Adipose tissue (tissue), 3 donors: ENCODE measurements at regions not wholly inside any gene's neighbourhood (a gene's known extent, or its start where the extent isn't known, plus 50 kb on each side); places are given as distances from the start of the nearest gene placed in this dataset.
"Not testable (repeated sequence)": the region's sequence is repeated elsewhere in the genome, so short reads cannot be mapped to it uniquely, and the experiment has no call there.

Experiments
- H3K27ac ChIP-seq: one replicate; pipeline ENCODE4 v1.5.1; 2013; ENCODE audit warnings: low read depth, low read length
- whole genome bisulfite sequencing, 3 donors: extraction: QIAGEN DNeasy Blood & Tissue Kit; methylation state at CpG; one replicate each; pipeline ENCODE4 v1.1.7; 2013; 5-methylcytosine and 5-hydroxymethylcytosine counted together
- donor health status: healthy with polysubstance abuse.
- donor health status: Bipolar disorder and iron deficiency.
- donor health status: healthy.

- WGBS, 3 donors: 80 to 90% (median 85%) methylated on average over 7 of the region's 7 CpGs
Observed at GRCh38 chr2:216934151-216934550, 74.3 kb upstream of the TNP1 start.

GRCh38 chr2:216932863-216933548 lies 73.1 kb upstream of the TNP1 start:
- 79 to 91% (median 80%) methylated on average over 12 of the region's 12 CpGs for WGBS, 3 donors
- H3K27ac ChIP-seq: no peak overlapping the region

More at GRCh38 chr2:216934151-216934550, 74.3 kb upstream of the TNP1 start:
- no peak overlapping the region for H3K27ac ChIP-seq

GRCh38 chr2:216932113-216932862 lies 72.4 kb upstream of the TNP1 start:
- WGBS, 3 donors: 92 to 95% (median 94%) methylated on average over 2 of the region's 2 CpGs
- no peak overlapping the region for H3K27ac ChIP-seq

- 90 to 97% (median 92%) methylated on average over 2 of the region's 2 CpGs for WGBS, 3 donors
- no peak overlapping the region for H3K27ac ChIP-seq
Observed at GRCh38 chr2:216930716-216931115, 70.9 kb upstream of the TNP1 start.

GRCh38 chr2:216929338-216929737 lies 69.5 kb upstream of the TNP1 start:
- 76 to 91% (median 86%) methylated on average over 4 of the region's 4 CpGs for WGBS, 3 donors
- H3K27ac ChIP-seq: not testable (repeated sequence)

- H3K27ac ChIP-seq: no peak overlapping the region
- WGBS, 3 donors: 49 to 67% (median 53%) methylated on average over 5 of the region's 5 CpGs
Observed at GRCh38 chr2:216927163-216927562, 67.3 kb upstream of the TNP1 start.

GRCh38 chr2:216925636-216926366 lies 65.9 kb upstream of the TNP1 start:
- no peak overlapping the region for H3K27ac ChIP-seq
- 71 to 91% (median 86%) methylated on average over 6 of the region's 6 CpGs for WGBS, 3 donors

- WGBS, 3 donors: 84 to 97% (median 96%) methylated on average over 4 of the region's 4 CpGs
- H3K27ac ChIP-seq: no peak overlapping the region
Observed at GRCh38 chr2:216925006-216925405, 65.1 kb upstream of the TNP1 start.

- WGBS, 3 donors: 81 to 94% (median 93%) methylated on average over 3 of the region's 3 CpGs
- no peak overlapping the region for H3K27ac ChIP-seq
Observed at GRCh38 chr2:216923706-216924105, 63.8 kb upstream of the TNP1 start.

GRCh38 chr2:216922175-216922780 lies 62.4 kb upstream of the TNP1 start:
- WGBS, 3 donors: 79 to 88% (median 83%) methylated on average over 6 of the region's 6 CpGs
- no peak overlapping the region for H3K27ac ChIP-seq

GRCh38 chr2:216920937-216921456 lies 61.1 kb upstream of the TNP1 start:
- H3K27ac ChIP-seq: no peak overlapping the region
- 82 to 95% (median 93%) methylated on average over 10 of the region's 10 CpGs for WGBS, 3 donors

- WGBS, 3 donors: 88 to 91% (median 89%) methylated on average over 8 of the region's 8 CpGs
- no peak overlapping the region for H3K27ac ChIP-seq
Observed at GRCh38 chr2:216920143-216920876, 60.4 kb upstream of the TNP1 start.

GRCh38 chr2:216918088-216918680 lies 58.3 kb upstream of the TNP1 start:
- no peak overlapping the region for H3K27ac ChIP-seq
- WGBS, 3 donors: 66 to 82% (median 72%) methylated on average over 6 of the region's 6 CpGs

GRCh38 chr2:216916956-216917650 lies 57.2 kb upstream of the TNP1 start:
- H3K27ac ChIP-seq: no peak overlapping the region
- WGBS, 3 donors: 92 to 98% (median 96%) methylated on average over 3 of the region's 3 CpGs

GRCh38 chr2:216915557-216916150 lies 55.8 kb upstream of the TNP1 start:
- no peak overlapping the region for H3K27ac ChIP-seq

GRCh38 chr2:216914491-216914890 lies 54.6 kb upstream of the TNP1 start:
- WGBS, 3 donors: 80 to 90% (median 89%) methylated on average over 3 of the region's 3 CpGs
- H3K27ac ChIP-seq: no peak overlapping the region

More at GRCh38 chr2:216915557-216916150, 55.8 kb upstream of the TNP1 start:
- 62 to 69% (median 66%) methylated on average over 12 of the region's 12 CpGs for WGBS, 3 donors

GRCh38 chr2:216911886-216912285 lies 52.0 kb upstream of the TNP1 start:
- H3K27ac ChIP-seq: no peak overlapping the region
